Esophagus squamous epithelium (tissue), 5 donors: ENCODE measurements at regions not wholly inside any gene's neighbourhood (a gene's known extent, or its start where the extent isn't known, plus 50 kb on each side); places are given as distances from the start of the nearest gene placed in this dataset.

Experiments used
- DNase-seq: peaks from one replicate; lab custom pipeline; 2025; lab: John Stamatoyannopoulos, UW
- H3K27ac ChIP-seq, 4 donors: fragments of 200-600 bp; sonication (generic); one replicate each; pipeline ENCODE4 v1.5.1; 2016 to 2019; ENCODE audit warnings: mild to moderate bottlenecking in 1 of 4
- H3K27me3 ChIP-seq, 4 donors: fragments of 200-600 bp; sonication (generic); 1 replicate in 3 of 4; 2 replicates in 1 of 4; pipeline versions ENCODE4 v1.5.1 to v1.6.0; 2017 to 2021; ENCODE audit warnings: antibody characterized with exemption in 1 of 4
- H3K36me3 ChIP-seq, 3 donors: fragments of 200-600 bp; sonication (generic); one replicate each; pipeline ENCODE4 v1.5.1; 2016 to 2019
- H3K4me1 ChIP-seq, 3 donors: fragments of 200-600 bp; sonication (generic); one replicate each; pipeline ENCODE4 v1.5.1; 2017 to 2019
- H3K4me3 ChIP-seq, 4 donors: fragments of 200-600 bp; sonication (generic); 1 replicate in 3 of 4; 2 replicates in 1 of 4; pipeline ENCODE4 v1.5.1; 2016 to 2019; ENCODE audit warnings: mild to moderate bottlenecking in 2 of 4, moderate library complexity in 1 of 4
- H3K9me3 ChIP-seq, 3 donors: fragments of 200-600 bp; sonication (generic); one replicate each; pipeline ENCODE4 v1.5.1; 2016 to 2019
- CTCF ChIP-seq, 6 experiments: fragments of 450-650 bp in 4 of 6; fragments of 200-600 bp in 2 of 6; sonication (generic) in 2 of 6; IDR thresholded peaks; one replicate each; pipeline ENCODE4 v1.5.1; 2016 to 2019; ENCODE audit warnings: antibody characterized with exemption in 6 of 6, mild to moderate bottlenecking in 4 of 6, moderate library complexity in 4 of 6
- POLR2A ChIP-seq, 4 donors: fragments of 450-650 bp; IDR thresholded peaks; one replicate each; pipeline ENCODE4 v1.6.1; 2017; ENCODE audit warnings: antibody characterized with exemption in 4 of 4, mild to moderate bottlenecking in 4 of 4, moderate library complexity in 3 of 4
- WGBS, 2 donors: methylation state at CpG; one replicate each; pipeline ENCODE4 v1.1.5; 2018; 5-methylcytosine and 5-hydroxymethylcytosine counted together
- intact Hi-C: fragments of 100-400 bp; cut with DNase I; formaldehyde crosslinking; loops from one replicate; pipeline ENCODE4 v1.15.0; 2022
- donor health status: DM: yes; HTN: yes; CAD: no.

DNA sequence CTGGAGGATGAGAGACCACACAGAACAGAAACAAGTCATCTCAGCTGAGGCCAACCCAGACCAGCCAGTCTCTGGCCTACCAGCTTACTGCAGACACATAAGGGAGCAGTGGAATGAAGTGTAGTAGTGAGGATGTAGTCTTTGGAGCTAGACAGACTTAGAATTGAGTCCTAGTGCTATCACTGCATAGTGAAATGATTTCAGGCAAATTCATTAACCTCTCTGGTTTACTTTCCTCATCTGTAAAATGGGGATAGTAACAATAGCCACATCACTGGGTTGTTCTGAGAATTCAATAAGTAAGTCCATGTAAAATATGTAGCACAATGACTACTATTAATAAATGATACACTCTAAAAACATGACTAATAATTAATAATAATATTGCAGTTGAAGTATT lies 383.8 kb downstream of the DLEU7 start:
- DNase-seq: no peak
- Histone ChIP-seq H3K27me3 (no peaks in the 10 kb centered on the region), H3K4me3 (no peak overlapping the region), H3K36me3 (no peaks in the 10 kb centered on the region), H3K4me1 (peaks cover 0 to 15% (median 6%) of the 10 kb centered on the region in 3 donors), H3K27ac (no peak overlapping the region), H3K9me3 (no peaks in the 10 kb centered on the region)
- intact Hi-C loops: no loop called here
- TF ChIP-seq CTCF (IDR thresholded peaks at IDR 0.05) (no peak), POLR2A (IDR thresholded peaks at IDR 0.05) (no peak)

DNA sequence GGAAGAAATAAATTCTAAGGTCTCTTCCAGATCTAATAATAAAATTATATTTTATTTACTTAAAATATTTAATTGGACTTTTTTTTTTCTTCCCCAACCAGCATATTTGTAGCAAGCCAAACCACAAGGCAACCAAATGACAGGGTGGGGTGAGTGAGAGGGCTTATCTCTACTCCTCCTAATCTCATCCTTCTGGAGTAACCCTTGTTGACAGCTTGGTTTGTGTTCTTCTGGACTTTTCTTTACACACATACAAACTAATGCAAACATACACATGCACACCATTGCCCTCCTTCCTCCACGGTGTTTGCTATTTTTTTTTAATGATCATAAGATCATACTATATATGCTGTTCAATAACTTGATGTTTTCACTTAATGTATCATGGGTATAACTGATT lies 383.1 kb downstream of the DLEU7 start:
- intact Hi-C loops: no loop called here

GRCh38 chr13:50461189-50461588 lies 382.3 kb downstream of the DLEU7 start:
- H3K27ac ChIP-seq: no peak overlapping the region
- peaks cover 0 to 1% (median 0%) of the 10 kb centered on the region in 4 donors for H3K27me3 ChIP-seq
- intact Hi-C loops: no loop called here
- WGBS, 2 donors: 86 to 92% methylated on average over 3 of the region's 3 CpGs
- peaks cover 0 to 5% (median 2%) of the 10 kb centered on the region in 3 donors for H3K4me1 ChIP-seq
- no peaks in the 10 kb centered on the region for H3K9me3 ChIP-seq
- TF ChIP-seq CTCF (IDR thresholded peaks at IDR 0.05): no peak
- TF ChIP-seq POLR2A (IDR thresholded peaks at IDR 0.05): no peak
- no peak overlapping the region for H3K4me3 ChIP-seq
- no peaks in the 10 kb centered on the region for H3K36me3 ChIP-seq
- no peak for DNase-seq

More for the DNA sequence above, 383.1 kb downstream of the DLEU7 start:
- Histone ChIP-seq H3K36me3 (no peaks in the 10 kb centered on the region), H3K4me3 (no peak overlapping the region), H3K4me1 (peaks cover 0 to 14% (median 6%) of the 10 kb centered on the region in 3 donors), H3K9me3 (no peaks in the 10 kb centered on the region), H3K27ac (no peak overlapping the region), H3K27me3 (no peaks in the 10 kb centered on the region)
- WGBS, 2 donors: 69 to 81% methylated on average over 1 of the region's 1 CpG
- no peak for DNase-seq
- no peak for TF ChIP-seq POLR2A (IDR thresholded peaks at IDR 0.05)
- no peak for TF ChIP-seq CTCF (IDR thresholded peaks at IDR 0.05)

DNA sequence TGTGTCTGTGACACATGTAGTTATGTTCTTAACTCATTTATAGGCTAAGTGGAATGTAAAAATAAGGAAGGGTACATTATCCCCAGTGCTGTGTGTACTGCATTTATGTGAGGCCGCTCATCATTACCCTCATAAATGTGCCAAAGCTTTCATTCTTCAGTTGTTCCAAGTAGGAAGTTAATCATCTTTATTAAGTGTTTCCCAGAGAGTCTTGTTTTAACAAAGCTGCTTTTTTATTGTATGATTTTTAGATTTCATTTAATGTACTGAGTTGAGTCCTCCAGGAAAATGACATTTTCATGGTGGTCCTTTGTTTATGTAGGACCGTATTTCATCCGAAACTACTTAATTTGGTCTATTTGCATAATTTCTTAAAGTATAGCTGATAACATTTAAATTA lies 379.8 kb downstream of the DLEU7 start:
- peaks cover 0 to 12% (median 0%) of the 10 kb centered on the region in 4 donors for H3K27me3 ChIP-seq
- no peak overlapping the region for H3K27ac ChIP-seq
- no peak for TF ChIP-seq POLR2A (IDR thresholded peaks at IDR 0.05)
- TF ChIP-seq CTCF (IDR thresholded peaks at IDR 0.05): no peak
- H3K4me3 ChIP-seq: no peak overlapping the region
- WGBS, 2 donors: 85 to 92% methylated on average over 3 of the region's 3 CpGs
- intact Hi-C loops: no loop called here
- H3K9me3 ChIP-seq: no peaks in the 10 kb centered on the region
- no peak for DNase-seq
- no peaks in the 10 kb centered on the region for H3K4me1 ChIP-seq
- H3K36me3 ChIP-seq: no peaks in the 10 kb centered on the region

DNA sequence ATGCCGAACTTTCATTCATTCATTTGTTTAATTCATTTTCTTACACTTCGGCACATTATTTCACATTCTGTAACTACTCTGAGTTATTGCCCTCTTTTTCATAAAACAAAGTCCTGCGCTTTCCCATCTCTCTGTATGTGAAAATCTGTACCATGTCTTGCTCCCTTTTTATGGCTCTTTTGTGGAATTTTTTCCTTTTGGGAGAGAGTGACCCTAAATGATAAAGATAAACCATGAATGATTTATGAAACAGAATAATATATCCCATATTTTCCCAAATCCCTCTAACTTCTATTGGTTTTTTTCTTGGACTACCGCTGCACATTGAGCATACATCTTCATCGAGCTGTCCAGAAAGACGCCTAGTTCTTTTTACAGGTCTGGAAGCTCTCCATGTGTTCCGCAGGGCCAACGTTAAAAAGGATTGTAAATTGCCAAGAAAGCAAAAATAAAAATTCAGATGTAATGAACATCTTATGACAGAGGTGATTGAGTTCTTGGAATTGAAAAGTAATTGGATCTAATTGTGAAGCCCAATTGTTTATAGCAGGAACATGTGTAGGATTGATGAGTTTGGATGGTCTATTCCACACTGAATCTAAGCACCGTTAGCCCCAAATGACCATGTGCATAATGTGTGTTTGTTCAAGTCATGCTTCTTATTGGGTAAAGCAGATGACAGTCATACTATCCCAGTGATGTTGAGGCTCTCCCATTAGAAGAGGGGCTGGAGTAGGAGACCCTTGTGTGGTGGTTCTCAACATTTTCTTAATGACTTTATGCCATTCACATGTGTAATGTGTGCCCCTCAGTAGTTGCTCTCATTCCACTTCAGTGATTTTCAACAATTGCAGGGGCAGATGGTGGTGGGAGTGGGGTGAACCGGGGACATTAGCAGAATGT lies 378.9 kb downstream of the DLEU7 start:
- Histone ChIP-seq H3K27ac (no peak overlapping the region), H3K4me3 (no peak overlapping the region), H3K36me3 (no peaks in the 10 kb centered on the region), H3K27me3 (peaks cover 0 to 12% (median 0%) of the 10 kb centered on the region in 4 donors), H3K4me1 (no peaks in the 10 kb centered on the region), H3K9me3 (no peaks in the 10 kb centered on the region)
- intact Hi-C loops: no loop called here
- no peak for DNase-seq
- TF ChIP-seq POLR2A (IDR thresholded peaks at IDR 0.05) (no peak), CTCF (IDR thresholded peaks at IDR 0.05) (no peak)
- WGBS, 2 donors: 85 to 87% methylated on average over 10 of the region's 10 CpGs
